ENCODE measurements at regions not wholly inside any gene's neighbourhood (a gene's known extent, or its start where the extent isn't known, plus 50 kb on each side); places are given as distances from the start of the nearest gene placed in this dataset.
"Not testable (repeated sequence)": the region's sequence is repeated elsewhere in the genome, so short reads cannot be mapped to it uniquely, and the experiment has no call there.

- DNase-seq = peak in 1 of 5 experiments; percentile 17
Observed at GRCh38 chr7:127317447-127317961, 64.8 kb upstream of the GRM8 start.

GRCh38 chr7:127316819-127317218, 64.1 kb upstream of the GRM8 start:
- not testable (repeated sequence) for DNase-seq

- DNase-seq = no peak
Observed at GRCh38 chr7:127304087-127304486, 51.3 kb upstream of the GRM8 start.

- no peak for DNase-seq
Observed at GRCh38 chr7:127303102-127303501, 50.4 kb upstream of the GRM8 start.
